Stomach (tissue), 8 donors: ENCODE measurements at regions not wholly inside any gene's neighbourhood (a gene's known extent, or its start where the extent isn't known, plus 50 kb on each side); places are given as distances from the start of the nearest gene placed in this dataset.

ENCODE experiments used
- DNase-seq, 2 donors: peaks; one replicate each; pipeline versions ENCODE4 v3.0.0 to v3.0.0-alpha.2; 2013 to 2019
- H3K27ac ChIP-seq, 5 donors: fragments of 200-600 bp in 4 of 5; sonication (generic) in 4 of 5; one replicate each; pipeline ENCODE4 v1.5.1; 2013 to 2019; ENCODE audit warnings: mild to moderate bottlenecking in 1 of 5, moderate library complexity in 1 of 5
- H3K27me3 ChIP-seq, 3 donors: fragments of 200-600 bp; sonication (generic); one replicate each; pipeline ENCODE4 v1.5.1; 2017 to 2019; ENCODE audit warnings: mixed run types in 1 of 3
- H3K36me3 ChIP-seq, 4 donors: fragments of 200-600 bp; sonication (generic); 1 replicate in 3 of 4; 2 replicates in 1 of 4; pipeline ENCODE4 v1.5.1; 2016 to 2019
- H3K4me1 ChIP-seq, 4 donors: fragments of 200-600 bp; sonication (generic); one replicate each; pipeline ENCODE4 v1.5.1; 2016 to 2019
- H3K4me3 ChIP-seq, 4 donors: fragments of 200-600 bp; sonication (generic) in 3 of 4; one replicate each; pipeline ENCODE4 v1.5.1; 2016 to 2019; ENCODE audit warnings: mild to moderate bottlenecking in 1 of 4
- H3K9me3 ChIP-seq, 4 donors: fragments of 200-600 bp; sonication (generic); one replicate each; pipeline ENCODE4 v1.5.1; 2016 to 2019
- EP300 ChIP-seq: sonication (generic); formaldehyde crosslinking; IDR thresholded peaks from one replicate; pipeline ENCODE4 v1.6.1; 2017; ENCODE audit warnings: antibody characterized with exemption
- POLR2A ChIP-seq, 4 donors: fragments of 450-650 bp; IDR thresholded peaks; one replicate each; pipeline ENCODE4 v1.6.1; 2016; ENCODE audit warnings: antibody characterized with exemption in 4 of 4, control low read depth in 2 of 4, mild to moderate bottlenecking in 1 of 4, moderate library complexity in 1 of 4
- POLR2AphosphoS5 ChIP-seq, 3 donors: sonication (generic); formaldehyde crosslinking; IDR thresholded peaks; one replicate each; pipeline ENCODE4 v1.6.1; 2016; ENCODE audit warnings: antibody characterized with exemption in 3 of 3
- WGBS, 5 donors: extraction: QIAGEN DNeasy Blood & Tissue Kit in 3 of 5; methylation state at CpG; one replicate each; pipeline versions ENCODE4 v1.1.5 to v1.1.7; 2013 to 2018; 5-methylcytosine and 5-hydroxymethylcytosine counted together
- intact Hi-C: fragments of 100-400 bp; cut with DNase I; formaldehyde crosslinking; loops from one replicate; pipeline ENCODE4 v1.15.1; 2023; ENCODE audit warnings: low total_unique reads
- TF ChIP-seq, protein P1 (sequence below), 7 experiments: fragments of 450-650 bp in 4 of 7; fragments of 200-600 bp in 3 of 7; sonication (generic) in 3 of 7; IDR thresholded peaks; one replicate each; pipeline ENCODE4 v1.5.1; 2016 to 2019; ENCODE audit warnings: antibody characterized with exemption in 7 of 7, control low read depth in 2 of 7, mild to moderate bottlenecking in 1 of 7
- donor health status: healthy with polysubstance abuse.
- donor health status: Bipolar disorder and iron deficiency.
- donor health status: healthy.

DNA sequence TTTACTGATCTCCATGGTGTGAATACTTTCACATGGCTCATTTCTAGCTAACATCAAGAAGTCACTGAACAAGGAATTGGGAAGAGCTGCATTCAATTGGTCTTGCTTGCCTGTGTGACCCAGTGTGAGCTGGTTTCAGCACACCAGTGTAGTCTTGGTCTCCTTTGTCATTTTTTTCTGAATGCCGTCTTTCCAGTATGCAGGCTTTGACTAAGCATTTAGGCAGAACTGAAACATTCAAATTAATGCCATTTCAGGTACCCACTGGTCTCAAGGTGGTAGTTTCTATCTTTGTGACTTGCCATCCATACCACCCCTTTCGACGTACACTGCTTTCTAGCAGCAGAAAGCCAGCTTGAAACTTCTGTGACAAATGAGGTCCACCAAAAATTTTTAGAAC, 550.5 kb upstream of the BOD1L1 start:
- intact Hi-C loops = no loop called here

DNA sequence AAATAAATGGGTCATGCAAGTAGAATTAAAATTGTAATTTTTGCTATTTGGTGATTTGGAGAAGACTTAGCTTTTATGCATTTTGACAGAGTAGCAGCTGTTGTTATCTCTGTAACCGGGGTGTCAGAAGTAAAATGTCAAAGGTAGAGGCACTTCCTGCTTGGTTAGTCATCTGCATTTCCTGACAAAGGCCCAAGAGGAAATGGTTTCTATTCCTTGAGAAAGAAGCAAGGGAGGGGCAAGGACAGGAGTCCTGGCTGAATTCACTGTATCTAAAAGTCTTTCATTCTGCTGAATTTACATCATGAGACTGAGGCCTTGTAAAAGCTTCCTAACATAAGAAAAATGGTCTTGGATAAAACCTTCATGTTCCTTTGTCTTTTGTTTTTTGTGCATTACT, 550.9 kb upstream of the BOD1L1 start:
- 0 to 8% (median 4%) methylated on average over 1 of the region's 1 CpG for WGBS, 5 donors
- Histone ChIP-seq H3K4me1 (peaks cover 14 to 37% (median 21%) of the 10 kb centered on the region in 4 donors), H3K9me3 (no peaks in the 10 kb centered on the region), H3K27ac (no peak overlapping the region), H3K4me3 (no peak overlapping the region), H3K27me3 (no peaks in the 10 kb centered on the region), H3K36me3 (no peaks in the 10 kb centered on the region)
- DNase-seq = peak in 1 of 2 donors; percentile 56
- TF ChIP-seq POLR2AphosphoS5 (IDR thresholded peaks at IDR 0.05) = peak in 2 of 3 donors; percentile 14 to 61
- no peak for TF ChIP-seq POLR2A (IDR thresholded peaks at IDR 0.05)
- intact Hi-C loops = no loop called here

More for the DNA sequence above, 550.5 kb upstream of the BOD1L1 start:
- Histone ChIP-seq H3K9me3 (no peaks in the 10 kb centered on the region), H3K36me3 (no peaks in the 10 kb centered on the region), H3K27ac (peak overlapping the region in 1 of 5 donors; percentile 53), H3K4me1 (peaks cover 14 to 37% (median 21%) of the 10 kb centered on the region in 4 donors), H3K4me3 (no peak overlapping the region), H3K27me3 (no peaks in the 10 kb centered on the region)
- peak in 1 of 2 donors; percentile 18 for DNase-seq
- TF ChIP-seq, protein P1, sequence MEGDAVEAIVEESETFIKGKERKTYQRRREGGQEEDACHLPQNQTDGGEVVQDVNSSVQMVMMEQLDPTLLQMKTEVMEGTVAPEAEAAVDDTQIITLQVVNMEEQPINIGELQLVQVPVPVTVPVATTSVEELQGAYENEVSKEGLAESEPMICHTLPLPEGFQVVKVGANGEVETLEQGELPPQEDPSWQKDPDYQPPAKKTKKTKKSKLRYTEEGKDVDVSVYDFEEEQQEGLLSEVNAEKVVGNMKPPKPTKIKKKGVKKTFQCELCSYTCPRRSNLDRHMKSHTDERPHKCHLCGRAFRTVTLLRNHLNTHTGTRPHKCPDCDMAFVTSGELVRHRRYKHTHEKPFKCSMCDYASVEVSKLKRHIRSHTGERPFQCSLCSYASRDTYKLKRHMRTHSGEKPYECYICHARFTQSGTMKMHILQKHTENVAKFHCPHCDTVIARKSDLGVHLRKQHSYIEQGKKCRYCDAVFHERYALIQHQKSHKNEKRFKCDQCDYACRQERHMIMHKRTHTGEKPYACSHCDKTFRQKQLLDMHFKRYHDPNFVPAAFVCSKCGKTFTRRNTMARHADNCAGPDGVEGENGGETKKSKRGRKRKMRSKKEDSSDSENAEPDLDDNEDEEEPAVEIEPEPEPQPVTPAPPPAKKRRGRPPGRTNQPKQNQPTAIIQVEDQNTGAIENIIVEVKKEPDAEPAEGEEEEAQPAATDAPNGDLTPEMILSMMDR (IDR thresholded peaks at IDR 0.05) = no peak
- TF ChIP-seq EP300 (no peak), POLR2AphosphoS5 (IDR thresholded peaks at IDR 0.05) (no peak), POLR2A (IDR thresholded peaks at IDR 0.05) (no peak)
- WGBS, 5 donors = 81 to 87% (median 82%) methylated on average over 3 of the region's 3 CpGs

DNA sequence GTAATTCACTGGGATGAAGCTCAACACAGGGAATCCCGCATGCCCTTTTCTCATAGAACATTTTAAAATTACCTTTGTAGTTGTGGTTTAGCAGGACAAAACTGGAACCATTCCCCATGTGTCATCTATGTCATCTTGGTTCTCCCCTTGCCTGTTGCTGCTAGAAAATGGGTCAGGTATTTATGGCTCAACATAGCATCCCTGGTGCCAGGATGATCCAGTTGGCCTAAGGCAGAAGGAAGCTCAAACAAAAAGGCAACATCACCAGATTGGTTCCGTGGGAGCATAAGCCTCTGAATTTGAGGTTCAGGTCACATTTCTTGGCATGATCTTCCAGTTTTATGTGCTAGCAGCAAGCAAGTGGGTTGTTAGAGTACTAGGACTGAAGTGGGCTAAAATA, 552.6 kb upstream of the BOD1L1 start:
- intact Hi-C loops = no loop called here
- no peak overlapping the region for H3K4me3 ChIP-seq
- H3K27ac ChIP-seq = peak overlapping the region in 1 of 5 donors; percentile 35
- H3K36me3 ChIP-seq = no peaks in the 10 kb centered on the region
- no peaks in the 10 kb centered on the region for H3K27me3 ChIP-seq
- TF ChIP-seq POLR2A (IDR thresholded peaks at IDR 0.05) (no peak), POLR2AphosphoS5 (IDR thresholded peaks at IDR 0.05) (no peak), EP300 (no peak)
- TF ChIP-seq, protein P1 (IDR thresholded peaks at IDR 0.05) = no peak
- no peaks in the 10 kb centered on the region for H3K9me3 ChIP-seq
- peaks cover 14 to 37% (median 21%) of the 10 kb centered on the region in 4 donors for H3K4me1 ChIP-seq
- no peak for DNase-seq
- WGBS, 5 donors = 73 to 88% (median 78%) methylated on average over 2 of the region's 2 CpGs

DNA sequence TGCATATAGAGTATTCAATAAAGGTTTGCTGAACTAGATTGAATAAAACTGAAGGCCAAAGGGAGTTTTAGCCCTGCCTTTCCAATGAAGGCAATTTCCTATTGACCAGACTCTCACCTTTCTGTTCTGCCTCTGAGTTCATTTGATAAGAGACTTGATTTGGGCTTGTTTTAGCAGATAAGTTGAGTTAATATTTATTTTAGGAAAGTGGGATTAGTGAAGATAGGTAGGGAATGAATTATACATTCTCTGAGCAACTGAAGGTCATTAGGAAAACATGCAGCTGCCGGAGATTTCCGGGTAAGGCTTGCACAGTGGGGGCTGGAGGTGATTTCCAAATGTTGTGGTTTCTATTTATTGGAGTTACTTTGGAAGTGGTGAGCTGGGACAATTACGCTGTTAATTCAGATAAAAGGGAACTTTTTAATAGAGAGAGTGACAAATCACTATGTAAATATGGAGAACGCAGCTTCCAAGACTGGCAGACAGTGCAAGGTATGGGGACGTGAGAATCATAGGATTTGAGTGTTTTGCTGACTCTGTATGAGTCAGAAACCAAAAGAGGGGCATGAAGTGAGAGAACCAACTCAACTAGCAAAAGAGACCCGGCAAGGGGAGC, 553.6 kb upstream of the BOD1L1 start:
- WGBS, 5 donors = 20 to 50% (median 30%) methylated on average over 6 of the region's 6 CpGs
- peak overlapping the region in 2 of 5 donors; percentile 35 to 50 for H3K27ac ChIP-seq
- TF ChIP-seq EP300 (no peak), POLR2AphosphoS5 (IDR thresholded peaks at IDR 0.05) (peak in 2 of 3 donors; percentile 54 to 67), POLR2A (IDR thresholded peaks at IDR 0.05) (no peak)
- TF ChIP-seq, protein P1 (IDR thresholded peaks at IDR 0.05) = no peak

DNA sequence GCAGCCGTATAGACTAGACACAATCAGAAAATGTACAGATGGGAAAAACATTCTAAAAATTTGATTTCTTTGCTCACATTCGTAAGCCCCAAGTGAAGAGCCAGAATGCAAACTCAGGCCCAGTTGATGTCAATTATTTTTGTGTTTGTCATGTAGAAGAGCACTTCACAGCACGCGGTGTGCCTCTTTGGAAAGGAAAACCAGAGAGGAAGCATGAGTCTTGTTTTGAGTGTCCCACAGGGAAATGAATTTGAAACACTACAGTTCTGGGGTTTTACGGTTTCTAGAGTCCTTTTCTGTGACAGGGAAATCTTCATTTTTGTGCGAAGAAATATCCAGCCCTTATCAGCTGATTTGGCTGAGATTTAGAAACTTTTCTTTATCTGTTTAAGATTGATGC, 554.6 kb upstream of the BOD1L1 start:
- intact Hi-C loops = no loop called here
- DNase-seq = no peak
- no peaks in the 10 kb centered on the region for H3K27me3 ChIP-seq
- no peak overlapping the region for H3K27ac ChIP-seq
- H3K4me1 ChIP-seq = peaks cover 14 to 37% (median 21%) of the 10 kb centered on the region in 4 donors
- WGBS, 5 donors = 74 to 82% (median 80%) methylated on average over 6 of the region's 6 CpGs
- H3K4me3 ChIP-seq = no peak overlapping the region
- no peaks in the 10 kb centered on the region for H3K36me3 ChIP-seq
- no peaks in the 10 kb centered on the region for H3K9me3 ChIP-seq
- TF ChIP-seq POLR2AphosphoS5 (IDR thresholded peaks at IDR 0.05) (no peak), POLR2A (IDR thresholded peaks at IDR 0.05) (no peak), EP300 (no peak)
- TF ChIP-seq, protein P1 (IDR thresholded peaks at IDR 0.05) = no peak

More for the DNA sequence above, 553.6 kb upstream of the BOD1L1 start:
- Histone ChIP-seq H3K27me3 (no peaks in the 10 kb centered on the region), H3K9me3 (no peaks in the 10 kb centered on the region), H3K4me3 (no peak overlapping the region), H3K4me1 (peaks cover 14 to 37% (median 21%) of the 10 kb centered on the region in 4 donors), H3K36me3 (no peaks in the 10 kb centered on the region)
- intact Hi-C loops = no loop called here
- DNase-seq = peak; percentile 38 to 56
